Fibroblast of lung (primary cell): ENCODE measurements at regions not wholly inside any gene's neighbourhood (a gene's known extent, or its start where the extent isn't known, plus 50 kb on each side); places are given as distances from the start of the nearest gene placed in this dataset.

ENCODE experiments used
- DNase-seq, 2 donors: peaks; one replicate each; pipeline versions ENCODE4 v3.0.0 to v3.0.0-alpha.2; 2010; ENCODE audit warnings: low read depth in 2 of 2
- H2AFZ ChIP-seq: 2 replicates; pipeline ENCODE4 v1.5.1; 2012; ENCODE audit warnings: low read length, control low read depth, inconsistent platforms
- H3K27ac ChIP-seq: 2 replicates; pipeline ENCODE4 v1.5.1; 2011; ENCODE audit warnings: low read length, control low read depth; ENCODE audit not compliant: insufficient read depth
- H3K27me3 ChIP-seq: 2 replicates; pipeline ENCODE4 v1.5.1; 2011; ENCODE audit warnings: mild to moderate bottlenecking, low read length; ENCODE audit not compliant: control insufficient read depth, insufficient read depth
- H3K36me3 ChIP-seq: 2 replicates; pipeline ENCODE4 v1.5.1; 2011; ENCODE audit warnings: low read length; ENCODE audit not compliant: control insufficient read depth, insufficient read depth
- H3K4me1 ChIP-seq: 2 replicates; pipeline ENCODE4 v1.5.1; 2011; ENCODE audit warnings: low read length; ENCODE audit not compliant: control insufficient read depth, insufficient read depth; ENCODE audit errors: extremely low read depth
- H3K4me2 ChIP-seq: 2 replicates; pipeline ENCODE4 v1.5.1; 2011; ENCODE audit warnings: low read length, control low read depth; ENCODE audit not compliant: insufficient read depth; ENCODE audit errors: extremely low read depth
- H3K4me3 ChIP-seq, 4 experiments: fragments of 200-600 bp in 1 of 4; sonication (generic) in 1 of 4; replicated peaks in 1 of 4; 2 replicates each; pipeline ENCODE4 v1.5.1; 2011 to 2016; ENCODE audit warnings: low read length in 4 of 4, low read depth in 3 of 4, mild to moderate bottlenecking in 3 of 4, control low read depth in 2 of 4, inconsistent platforms in 1 of 4, mixed read lengths in 1 of 4; ENCODE audit not compliant: insufficient read depth in 1 of 4; ENCODE audit errors: control extremely low read depth in 1 of 4
- H3K79me2 ChIP-seq: 2 replicates; pipeline ENCODE4 v1.5.1; 2012; ENCODE audit warnings: mild to moderate bottlenecking, low read length, inconsistent platforms; ENCODE audit not compliant: control insufficient read depth, insufficient read depth
- H3K9ac ChIP-seq: 2 replicates; pipeline ENCODE4 v1.5.1; 2011; ENCODE audit warnings: mild to moderate bottlenecking, low read length, control low read depth; ENCODE audit not compliant: insufficient read depth
- H3K9me3 ChIP-seq: 2 replicates; pipeline ENCODE4 v1.5.1; 2012; ENCODE audit warnings: low read depth, low read length; ENCODE audit not compliant: control insufficient read depth, insufficient read depth
- H4K20me1 ChIP-seq: 2 replicates; pipeline ENCODE4 v1.5.1; 2011; ENCODE audit warnings: low read length; ENCODE audit not compliant: control insufficient read depth, insufficient read depth; ENCODE audit errors: extremely low read depth
- EZH2 ChIP-seq: IDR thresholded peaks from 2 replicates; pipeline ENCODE4 v1.5.1; 2012; ENCODE audit warnings: low read length, control low read depth, mild to moderate bottlenecking; ENCODE audit errors: missing control alignments
- TF ChIP-seq, protein P1 (sequence below), 2 donors: IDR thresholded peaks in 1 of 2; conservative IDR thresholded peaks in 1 of 2; 1 replicate in 1 of 2; 2 replicates in 1 of 2; pipeline ENCODE4 v1.5.1; 2011 to 2012; ENCODE audit warnings: low read length in 2 of 2, control low read depth in 1 of 2, inconsistent platforms in 1 of 2, low read depth in 1 of 2, mild to moderate bottlenecking in 1 of 2

DNA sequence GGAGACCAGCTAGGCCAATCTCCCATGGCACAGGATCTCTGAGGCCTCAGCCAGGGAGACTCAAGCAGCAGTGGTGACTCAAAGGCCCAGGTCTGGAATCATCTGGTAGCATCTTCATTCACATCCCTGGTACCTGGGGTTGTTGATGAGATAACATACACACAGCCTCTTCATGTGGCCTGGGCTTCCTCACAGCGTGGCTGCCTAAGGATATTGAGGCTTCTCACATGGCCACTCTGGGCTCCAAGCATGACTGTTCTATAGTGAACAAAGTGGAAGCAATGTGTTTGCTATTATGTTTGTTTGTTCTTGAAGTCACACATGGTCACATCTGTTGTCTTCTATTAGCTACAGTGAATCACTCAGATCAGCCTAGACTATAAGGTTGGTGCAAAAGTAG, 584.1 kb downstream of the VRK1 start:
- DNase-seq: no peak
- TF ChIP-seq, protein P1, sequence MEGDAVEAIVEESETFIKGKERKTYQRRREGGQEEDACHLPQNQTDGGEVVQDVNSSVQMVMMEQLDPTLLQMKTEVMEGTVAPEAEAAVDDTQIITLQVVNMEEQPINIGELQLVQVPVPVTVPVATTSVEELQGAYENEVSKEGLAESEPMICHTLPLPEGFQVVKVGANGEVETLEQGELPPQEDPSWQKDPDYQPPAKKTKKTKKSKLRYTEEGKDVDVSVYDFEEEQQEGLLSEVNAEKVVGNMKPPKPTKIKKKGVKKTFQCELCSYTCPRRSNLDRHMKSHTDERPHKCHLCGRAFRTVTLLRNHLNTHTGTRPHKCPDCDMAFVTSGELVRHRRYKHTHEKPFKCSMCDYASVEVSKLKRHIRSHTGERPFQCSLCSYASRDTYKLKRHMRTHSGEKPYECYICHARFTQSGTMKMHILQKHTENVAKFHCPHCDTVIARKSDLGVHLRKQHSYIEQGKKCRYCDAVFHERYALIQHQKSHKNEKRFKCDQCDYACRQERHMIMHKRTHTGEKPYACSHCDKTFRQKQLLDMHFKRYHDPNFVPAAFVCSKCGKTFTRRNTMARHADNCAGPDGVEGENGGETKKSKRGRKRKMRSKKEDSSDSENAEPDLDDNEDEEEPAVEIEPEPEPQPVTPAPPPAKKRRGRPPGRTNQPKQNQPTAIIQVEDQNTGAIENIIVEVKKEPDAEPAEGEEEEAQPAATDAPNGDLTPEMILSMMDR (conservative IDR thresholded peaks at IDR 0.05 in 1 of 2, IDR thresholded peaks at IDR 0.05 in 1 of 2; ENCODE audit: low read depth in 1 of 2, low read length in 2 of 2): no peak
- no peak for TF ChIP-seq EZH2
- H3K27ac ChIP-seq: no peak overlapping the region
- no peak overlapping the region for H2AFZ ChIP-seq
- H3K9me3 ChIP-seq: no peaks in the 10 kb centered on the region
- H4K20me1 ChIP-seq: no peaks in the 10 kb centered on the region
- no peak overlapping the region for H3K4me2 ChIP-seq
- no peak overlapping the region for H3K9ac ChIP-seq
- H3K79me2 ChIP-seq: no peaks in the 10 kb centered on the region
- no peak overlapping the region for H3K4me3 ChIP-seq
- H3K4me1 ChIP-seq: no peaks in the 10 kb centered on the region
- H3K36me3 ChIP-seq: no peaks in the 10 kb centered on the region
- H3K27me3 ChIP-seq: no peaks in the 10 kb centered on the region

DNA sequence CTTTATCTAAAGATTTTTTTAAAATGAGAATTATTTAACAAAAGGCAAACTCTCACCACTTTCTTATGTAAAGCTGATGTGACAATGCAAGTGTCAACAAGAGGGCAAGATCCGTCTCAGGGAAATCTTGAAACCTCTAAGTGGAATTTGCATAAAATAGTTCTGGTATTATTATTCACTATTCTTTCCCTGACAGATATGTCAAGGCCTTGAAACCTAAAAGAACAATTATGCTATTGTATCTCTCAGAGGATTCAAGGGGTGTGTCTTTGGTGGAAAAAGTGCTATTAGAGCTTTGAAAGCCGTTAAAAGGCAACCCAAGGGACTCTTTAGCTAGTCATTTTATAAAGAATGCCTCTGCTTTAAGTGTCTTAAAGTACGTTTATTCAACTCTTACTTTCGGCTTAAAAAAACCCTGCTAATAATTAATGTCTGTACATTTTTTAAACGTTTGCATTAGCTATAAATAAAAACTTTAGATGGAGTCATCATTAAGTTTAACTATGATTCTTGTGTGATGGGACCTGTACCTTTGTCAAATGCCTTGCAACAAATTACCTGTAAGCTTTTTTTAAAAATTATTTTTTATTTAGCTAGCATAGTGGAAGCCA, 585.5 kb downstream of the VRK1 start:
- no peak for TF ChIP-seq EZH2
- TF ChIP-seq, protein P1 (conservative IDR thresholded peaks at IDR 0.05 in 1 of 2, IDR thresholded peaks at IDR 0.05 in 1 of 2; ENCODE audit: low read depth in 1 of 2, low read length in 2 of 2): no peak
- no peak overlapping the region for H3K9ac ChIP-seq
- no peaks in the 10 kb centered on the region for H4K20me1 ChIP-seq

DNA sequence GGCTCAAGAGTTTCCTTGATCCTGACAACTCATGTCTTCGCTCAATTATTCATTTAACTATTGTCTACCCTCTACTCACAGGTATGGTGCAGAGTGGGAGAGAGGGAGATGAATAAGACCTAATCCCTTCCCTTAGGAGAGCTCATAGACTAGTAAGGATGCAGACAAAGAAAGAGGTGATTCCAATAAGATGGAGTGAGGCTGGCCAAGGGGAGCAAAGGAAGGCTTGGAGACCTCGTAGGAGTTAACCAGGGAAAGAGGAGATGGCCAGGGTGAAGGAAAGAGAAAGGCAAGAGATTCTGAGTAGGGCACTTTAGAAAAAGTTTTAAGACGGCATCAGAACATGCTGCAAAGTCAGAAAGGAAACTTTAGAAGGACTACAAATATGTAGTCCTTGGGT, 588.5 kb downstream of the VRK1 start:
- no peaks in the 10 kb centered on the region for H3K4me1 ChIP-seq
- DNase-seq: no peak
- no peaks in the 10 kb centered on the region for H3K27me3 ChIP-seq
- no peak overlapping the region for H3K27ac ChIP-seq
- no peak overlapping the region for H3K4me3 ChIP-seq
- no peaks in the 10 kb centered on the region for H4K20me1 ChIP-seq
- no peak overlapping the region for H3K9ac ChIP-seq
- H3K9me3 ChIP-seq: no peaks in the 10 kb centered on the region
- TF ChIP-seq, protein P1 (conservative IDR thresholded peaks at IDR 0.05 in 1 of 2, IDR thresholded peaks at IDR 0.05 in 1 of 2; ENCODE audit: low read depth in 1 of 2, low read length in 2 of 2): no peak
- TF ChIP-seq EZH2: no peak
- H3K79me2 ChIP-seq: no peaks in the 10 kb centered on the region
- no peak overlapping the region for H2AFZ ChIP-seq
- H3K4me2 ChIP-seq: no peak overlapping the region
- no peaks in the 10 kb centered on the region for H3K36me3 ChIP-seq

More for the DNA sequence above, 585.5 kb downstream of the VRK1 start:
- no peak for DNase-seq
- no peaks in the 10 kb centered on the region for H3K79me2 ChIP-seq
- no peak overlapping the region for H2AFZ ChIP-seq
- H3K4me3 ChIP-seq: no peak overlapping the region
- H3K27me3 ChIP-seq: no peaks in the 10 kb centered on the region
- no peaks in the 10 kb centered on the region for H3K4me1 ChIP-seq
- H3K27ac ChIP-seq: no peak overlapping the region
- no peak overlapping the region for H3K4me2 ChIP-seq
- H3K9me3 ChIP-seq: no peaks in the 10 kb centered on the region
- H3K36me3 ChIP-seq: no peaks in the 10 kb centered on the region
